MM.1S (cell line): ENCODE measurements at regions not wholly inside any gene's neighbourhood (a gene's known extent, or its start where the extent isn't known, plus 50 kb on each side); places are given as distances from the start of the nearest gene placed in this dataset.

ENCODE experiments used
- CTCF ChIP-seq: fragments of 300-600 bp; sonication (generic); IDR thresholded peaks from 2 replicates; pipeline ENCODE4 v1.5.1; 2016; ENCODE audit warnings: antibody characterized with exemption, low read length, mixed read lengths
- EZH2phosphoT487 ChIP-seq: fragments of 300-600 bp; sonication (generic); IDR thresholded peaks from 2 replicates; pipeline ENCODE4 v1.6.1; 2018; ENCODE audit warnings: antibody characterized with exemption, low read length

- TF ChIP-seq EZH2phosphoT487 (no peak), CTCF (peak; percentile 91)
Observed at GRCh38 chr1:10941891-10942541, 70.4 kb upstream of the TARDBP start.
